ENCODE measurements at regions not wholly inside any gene's neighbourhood (a gene's known extent, or its start where the extent isn't known, plus 50 kb on each side); places are given as distances from the start of the nearest gene placed in this dataset.

GRCh38 chr2:64773461-64774118 is 119.9 kb upstream of the SERTAD2 start:
- TF ChIP-seq OSR1 (CRISPR knock-in tag; IDR thresholded peaks at IDR 0.05) = no peak
- no peak for TF ChIP-seq SNAI2 (CRISPR knock-in tag; IDR thresholded peaks at IDR 0.05)
- TF ChIP-seq ZNF8 (CRISPR knock-in tag; IDR thresholded peaks at IDR 0.05) = no peak
- no peak for TF ChIP-seq RARB (CRISPR knock-in tag; IDR thresholded peaks at IDR 0.05)
- TF ChIP-seq CSDC2 (CRISPR knock-in tag; IDR thresholded peaks at IDR 0.05) = no peak
- no peak for TF ChIP-seq ZNF565 (CRISPR knock-in tag; conservative IDR thresholded peaks at IDR 0.05; ENCODE audit: low read depth)
- no peak for TF ChIP-seq ESRRG (CRISPR knock-in tag; IDR thresholded peaks at IDR 0.05)
- ATAC-seq = no peak

GRCh38 chr2:64777841-64778240 is 124.1 kb upstream of the SERTAD2 start:
- ATAC-seq = no peak

DNA sequence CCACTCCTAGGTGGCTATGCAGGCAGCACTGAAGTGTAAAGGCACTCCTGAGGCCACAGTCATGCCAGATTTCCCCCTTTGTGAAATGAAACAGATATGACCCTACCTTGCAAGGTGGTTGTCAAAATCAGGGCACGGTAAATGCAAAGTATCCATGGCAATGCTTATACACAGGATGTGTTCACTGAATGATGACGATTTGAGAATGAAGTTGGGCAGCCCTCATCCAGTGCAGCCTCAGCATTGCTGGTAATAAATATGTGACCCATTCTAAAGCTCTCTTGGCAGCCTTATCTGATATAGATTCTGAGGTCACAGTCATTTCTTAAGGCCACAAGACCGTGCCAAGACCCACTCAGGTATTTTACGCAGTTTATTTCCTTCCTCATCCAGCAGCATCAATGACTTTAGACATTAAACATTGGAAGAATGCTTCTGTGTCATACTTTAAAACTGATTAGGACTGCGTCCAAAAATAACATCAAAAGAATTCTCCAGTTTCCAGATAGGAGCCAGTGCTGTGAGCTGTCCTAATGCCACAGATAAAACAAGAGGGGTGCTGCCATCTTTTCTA is 125.5 kb upstream of the SERTAD2 start:
- ATAC-seq = peak; percentile 92
- no peak for TF ChIP-seq TCF4 (CRISPR knock-in tag; IDR thresholded peaks at IDR 0.05; ENCODE audit: borderline replicate concordance)
- TF ChIP-seq ZNF565 (CRISPR knock-in tag; conservative IDR thresholded peaks at IDR 0.05; ENCODE audit: low read depth) = no peak
- TF ChIP-seq ARNTL (CRISPR knock-in tag; IDR thresholded peaks at IDR 0.05; ENCODE audit: borderline replicate concordance, low read depth) = no peak
- peak; percentile 2; the same call in 1 of the 2 replicates for TF ChIP-seq SNAI2 (CRISPR knock-in tag; IDR thresholded peaks at IDR 0.05)
- TF ChIP-seq PPARA (CRISPR knock-in tag; IDR thresholded peaks at IDR 0.05; ENCODE audit: borderline replicate concordance) = no peak
- TF ChIP-seq, protein P1, sequence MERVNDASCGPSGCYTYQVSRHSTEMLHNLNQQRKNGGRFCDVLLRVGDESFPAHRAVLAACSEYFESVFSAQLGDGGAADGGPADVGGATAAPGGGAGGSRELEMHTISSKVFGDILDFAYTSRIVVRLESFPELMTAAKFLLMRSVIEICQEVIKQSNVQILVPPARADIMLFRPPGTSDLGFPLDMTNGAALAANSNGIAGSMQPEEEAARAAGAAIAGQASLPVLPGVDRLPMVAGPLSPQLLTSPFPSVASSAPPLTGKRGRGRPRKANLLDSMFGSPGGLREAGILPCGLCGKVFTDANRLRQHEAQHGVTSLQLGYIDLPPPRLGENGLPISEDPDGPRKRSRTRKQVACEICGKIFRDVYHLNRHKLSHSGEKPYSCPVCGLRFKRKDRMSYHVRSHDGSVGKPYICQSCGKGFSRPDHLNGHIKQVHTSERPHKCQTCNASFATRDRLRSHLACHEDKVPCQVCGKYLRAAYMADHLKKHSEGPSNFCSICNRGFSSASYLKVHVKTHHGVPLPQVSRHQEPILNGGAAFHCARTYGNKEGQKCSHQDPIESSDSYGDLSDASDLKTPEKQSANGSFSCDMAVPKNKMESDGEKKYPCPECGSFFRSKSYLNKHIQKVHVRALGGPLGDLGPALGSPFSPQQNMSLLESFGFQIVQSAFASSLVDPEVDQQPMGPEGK (CRISPR knock-in tag; IDR thresholded peaks at IDR 0.05; ENCODE audit: borderline replicate concordance) = no peak
- TF ChIP-seq BACH2 (CRISPR knock-in tag; IDR thresholded peaks at IDR 0.05; ENCODE audit: borderline replicate concordance) = no peak
- no peak for TF ChIP-seq CSDC2 (CRISPR knock-in tag; IDR thresholded peaks at IDR 0.05)
- TF ChIP-seq ISL1 (CRISPR knock-in tag; IDR thresholded peaks at IDR 0.05) = peak; percentile 78
- no peak for TF ChIP-seq OSR1 (CRISPR knock-in tag; IDR thresholded peaks at IDR 0.05)
- TF ChIP-seq TOX (CRISPR knock-in tag; IDR thresholded peaks at IDR 0.05; ENCODE audit: borderline replicate concordance) = no peak
- no peak for TF ChIP-seq ZFP30 (CRISPR knock-in tag; IDR thresholded peaks at IDR 0.05)
- TF ChIP-seq ZC3H10 (CRISPR knock-in tag; IDR thresholded peaks at IDR 0.05) = no peak
- TF ChIP-seq ZFP3 (CRISPR knock-in tag; IDR thresholded peaks at IDR 0.05) = 0 out of 2 replicates have a peak, but pooled peaks have one; percentile 41
- TF ChIP-seq, protein P2, sequence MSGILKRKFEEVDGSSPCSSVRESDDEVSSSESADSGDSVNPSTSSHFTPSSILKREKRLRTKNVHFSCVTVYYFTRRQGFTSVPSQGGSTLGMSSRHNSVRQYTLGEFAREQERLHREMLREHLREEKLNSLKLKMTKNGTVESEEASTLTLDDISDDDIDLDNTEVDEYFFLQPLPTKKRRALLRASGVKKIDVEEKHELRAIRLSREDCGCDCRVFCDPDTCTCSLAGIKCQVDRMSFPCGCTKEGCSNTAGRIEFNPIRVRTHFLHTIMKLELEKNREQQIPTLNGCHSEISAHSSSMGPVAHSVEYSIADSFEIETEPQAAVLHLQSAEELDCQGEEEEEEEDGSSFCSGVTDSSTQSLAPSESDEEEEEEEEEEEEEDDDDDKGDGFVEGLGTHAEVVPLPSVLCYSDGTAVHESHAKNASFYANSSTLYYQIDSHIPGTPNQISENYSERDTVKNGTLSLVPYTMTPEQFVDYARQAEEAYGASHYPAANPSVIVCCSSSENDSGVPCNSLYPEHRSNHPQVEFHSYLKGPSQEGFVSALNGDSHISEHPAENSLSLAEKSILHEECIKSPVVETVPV (CRISPR knock-in tag; IDR thresholded peaks at IDR 0.05) = no peak
- TF ChIP-seq GLIS3 (CRISPR knock-in tag; IDR thresholded peaks at IDR 0.05) = no peak

More at GRCh38 chr2:64777841-64778240, 124.1 kb upstream of the SERTAD2 start:
- TF ChIP-seq, protein P2 (CRISPR knock-in tag; IDR thresholded peaks at IDR 0.05) = no peak
- TF ChIP-seq RARB (CRISPR knock-in tag; IDR thresholded peaks at IDR 0.05) (no peak), POU6F1 (CRISPR knock-in tag; IDR thresholded peaks at IDR 0.05; ENCODE audit: borderline replicate concordance, low read depth) (no peak), ISL1 (CRISPR knock-in tag; IDR thresholded peaks at IDR 0.05) (no peak), ZNF70 (CRISPR knock-in tag; IDR thresholded peaks at IDR 0.05) (no peak), ZC3H10 (CRISPR knock-in tag; IDR thresholded peaks at IDR 0.05) (no peak), ESRRG (CRISPR knock-in tag; IDR thresholded peaks at IDR 0.05) (no peak), ZFP3 (CRISPR knock-in tag; IDR thresholded peaks at IDR 0.05) (no peak), OSR1 (CRISPR knock-in tag; IDR thresholded peaks at IDR 0.05) (no peak), GLIS3 (CRISPR knock-in tag; IDR thresholded peaks at IDR 0.05) (no peak), BACH2 (CRISPR knock-in tag; IDR thresholded peaks at IDR 0.05; ENCODE audit: borderline replicate concordance) (no peak), SNAI2 (CRISPR knock-in tag; IDR thresholded peaks at IDR 0.05) (no peak), ZFP30 (CRISPR knock-in tag; IDR thresholded peaks at IDR 0.05) (no peak), ZNF8 (CRISPR knock-in tag; IDR thresholded peaks at IDR 0.05) (no peak), PPARA (CRISPR knock-in tag; IDR thresholded peaks at IDR 0.05; ENCODE audit: borderline replicate concordance) (no peak), ZNF565 (CRISPR knock-in tag; conservative IDR thresholded peaks at IDR 0.05; ENCODE audit: low read depth) (no peak)
- TF ChIP-seq, protein P1 (CRISPR knock-in tag; IDR thresholded peaks at IDR 0.05; ENCODE audit: borderline replicate concordance) = no peak
- TF ChIP-seq, protein P3, sequence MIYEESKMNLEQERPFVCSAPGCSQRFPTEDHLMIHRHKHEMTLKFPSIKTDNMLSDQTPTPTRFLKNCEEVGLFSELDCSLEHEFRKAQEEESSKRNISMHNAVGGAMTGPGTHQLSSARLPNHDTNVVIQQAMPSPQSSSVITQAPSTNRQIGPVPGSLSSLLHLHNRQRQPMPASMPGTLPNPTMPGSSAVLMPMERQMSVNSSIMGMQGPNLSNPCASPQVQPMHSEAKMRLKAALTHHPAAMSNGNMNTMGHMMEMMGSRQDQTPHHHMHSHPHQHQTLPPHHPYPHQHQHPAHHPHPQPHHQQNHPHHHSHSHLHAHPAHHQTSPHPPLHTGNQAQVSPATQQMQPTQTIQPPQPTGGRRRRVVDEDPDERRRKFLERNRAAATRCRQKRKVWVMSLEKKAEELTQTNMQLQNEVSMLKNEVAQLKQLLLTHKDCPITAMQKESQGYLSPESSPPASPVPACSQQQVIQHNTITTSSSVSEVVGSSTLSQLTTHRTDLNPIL (CRISPR knock-in tag; IDR thresholded peaks at IDR 0.05; ENCODE audit: low read depth) = no peak

All from SK-N-SH treated with all-trans-retinoic acid at 6 μM for 48 hours (cell line).